Stimulated activated CD4-positive, alpha-beta T cell treated with anti-CD3 and anti-CD28 coated beads, TNF-alpha, amount 100 ng/mL, for 24 hours (primary cell): ENCODE measurements at regions not wholly inside any gene's neighbourhood (a gene's known extent, or its start where the extent isn't known, plus 50 kb on each side); places are given as distances from the start of the nearest gene placed in this dataset.
"Not testable (repeated sequence)": the region's sequence is repeated elsewhere in the genome, so short reads cannot be mapped to it uniquely, and the experiment has no call there.

Source experiments
- DNase-seq, 3 experiments: peaks; one replicate each; pipeline ENCODE4 v3.0.0-alpha.2; 2020; ENCODE audit warnings: low read depth in 3 of 3

GRCh38 chr4:148955564-148956297, 513.5 kb upstream of the NR3C2 start:
- DNase-seq, result no peak

DNA sequence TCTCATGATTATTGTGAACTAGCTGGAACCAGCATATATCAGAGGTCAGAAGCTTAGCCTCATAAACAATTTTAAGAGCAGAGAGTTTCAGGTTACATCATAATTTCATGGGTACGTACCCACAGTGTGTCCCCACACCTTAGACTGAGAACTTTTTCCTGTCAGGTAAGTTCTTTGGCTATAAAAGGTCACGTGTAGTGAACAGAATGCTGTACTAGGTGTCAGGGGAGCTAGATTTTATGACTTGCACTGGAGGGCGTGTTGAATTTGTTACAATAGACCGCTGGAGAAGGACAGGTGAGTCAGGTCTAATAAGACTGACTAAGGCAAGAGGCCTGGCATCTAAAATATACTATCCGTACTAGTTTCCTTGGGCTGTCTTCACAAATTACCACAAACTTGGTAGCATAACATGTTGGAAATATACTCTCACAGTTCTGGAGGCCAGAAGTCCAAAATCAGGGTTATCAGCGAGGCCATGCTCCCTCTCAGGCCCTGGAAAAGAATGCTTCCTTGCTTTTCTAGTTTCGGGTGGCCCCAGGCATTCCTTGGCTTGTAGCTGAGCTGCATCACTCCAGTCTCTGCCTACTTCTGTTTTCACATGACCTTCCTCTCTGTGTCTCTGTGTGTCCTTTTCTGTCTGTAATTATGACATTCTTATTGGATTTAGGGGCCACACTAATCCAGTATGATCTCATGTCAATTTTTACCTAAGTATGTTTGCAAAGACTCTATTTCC, 512.0 kb upstream of the NR3C2 start:
- no peak for DNase-seq

DNA sequence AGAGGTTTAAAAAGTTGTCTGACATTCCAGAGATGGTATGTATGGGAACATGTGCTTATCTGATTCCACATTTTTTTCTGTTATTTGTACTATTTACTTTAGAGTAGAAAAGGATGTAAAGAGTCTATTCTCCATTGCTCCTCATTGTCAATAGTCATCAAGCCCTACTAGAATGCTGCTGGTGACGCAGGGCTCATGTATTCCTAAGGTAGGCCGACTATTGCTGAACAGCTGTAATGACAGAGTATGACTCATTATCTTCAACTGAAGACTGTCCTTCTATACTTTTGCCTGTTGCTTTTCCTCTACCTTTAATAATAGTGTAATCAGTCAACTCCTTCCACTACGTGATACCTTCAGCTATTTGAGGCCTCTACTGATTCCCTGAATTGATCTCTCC, 509.1 kb upstream of the NR3C2 start:
- no peak for DNase-seq

GRCh38 chr4:148946271-148946670, 504.1 kb upstream of the NR3C2 start:
- DNase-seq, result no peak

DNA sequence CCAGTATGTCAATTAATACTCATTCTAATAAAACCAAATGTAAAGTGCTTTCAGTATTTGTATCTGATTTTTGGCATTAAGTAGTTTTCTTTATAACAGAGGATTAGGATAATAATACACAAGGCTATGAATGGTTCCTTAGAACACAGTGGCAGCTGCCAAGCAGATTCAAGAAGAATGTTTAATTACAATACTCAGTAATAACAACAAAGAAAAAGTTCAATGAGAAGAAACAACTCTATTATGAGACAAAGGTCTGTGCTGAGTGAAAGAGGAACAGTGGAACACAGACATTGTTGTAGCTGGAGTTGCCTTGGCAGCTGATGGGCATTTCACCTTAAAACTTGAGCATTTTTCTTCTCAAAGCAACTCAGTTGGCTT, 502.6 kb upstream of the NR3C2 start:
- DNase-seq, result no peak

DNA sequence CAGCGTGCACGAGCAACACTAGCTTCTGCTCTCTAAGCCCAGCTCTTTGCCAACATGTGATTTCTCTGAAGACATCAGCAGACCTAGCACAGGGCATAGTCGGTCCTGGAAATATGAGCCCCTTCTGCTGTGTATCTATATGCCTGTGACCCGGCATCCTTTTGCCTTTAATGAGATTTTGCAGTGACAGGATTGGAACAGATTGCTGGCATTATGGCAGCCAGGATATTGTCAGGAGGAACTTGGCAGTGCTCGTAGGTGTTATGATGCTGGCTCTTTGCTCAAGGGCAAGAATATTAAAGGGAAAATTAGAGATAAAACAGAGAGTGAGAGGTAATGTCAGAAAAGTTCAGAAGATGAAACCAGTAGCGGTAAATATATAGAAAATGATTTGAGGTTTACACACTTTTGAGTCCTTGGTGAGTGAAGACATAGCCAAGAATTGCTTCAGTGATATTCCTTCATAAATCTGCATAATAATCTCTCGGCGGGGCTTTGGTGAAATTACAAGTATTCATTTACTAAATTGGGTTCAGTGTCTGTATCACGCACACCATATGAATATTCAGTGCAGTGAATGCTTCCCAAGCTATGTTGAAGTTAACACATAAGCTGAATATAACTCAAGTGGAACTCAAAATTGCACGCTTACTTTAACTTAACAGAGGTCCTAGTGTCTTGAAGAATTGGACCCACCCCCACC, 502.1 kb upstream of the NR3C2 start:
- DNase-seq, result no peak

DNA sequence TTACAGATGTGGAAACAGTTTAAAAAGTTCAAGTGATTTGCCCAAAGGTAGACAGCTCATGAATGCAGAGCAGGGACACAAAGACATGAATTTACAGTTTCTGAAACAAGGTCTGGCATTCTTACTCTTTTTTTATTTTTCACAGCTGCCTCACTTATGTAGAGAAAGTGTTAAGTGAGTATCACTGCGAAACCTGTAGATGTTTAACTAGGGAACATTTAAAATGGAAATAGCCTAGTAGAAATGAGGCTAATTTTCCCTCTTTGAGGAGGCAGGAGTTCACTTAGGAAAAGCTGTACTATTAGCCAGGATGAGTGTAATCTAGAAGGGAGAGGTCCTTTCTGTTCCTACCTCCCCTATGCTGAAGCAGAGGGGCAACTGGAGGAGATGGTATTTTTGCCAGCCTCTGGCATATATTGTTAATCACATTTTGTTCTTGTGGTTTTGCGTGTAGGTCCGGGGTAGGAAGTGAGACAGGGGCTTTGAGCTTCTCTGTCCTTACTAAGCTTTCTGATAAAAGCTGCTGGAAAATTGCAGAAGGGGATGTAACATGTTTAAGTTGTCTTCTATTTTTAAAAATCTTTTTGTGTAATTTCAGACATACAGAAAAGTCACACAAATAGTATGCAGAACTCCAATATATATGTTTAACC, 492.8 kb upstream of the NR3C2 start:
- DNase-seq, result no peak

- DNase-seq, result no peak
Measured at GRCh38 chr4:148926276-148927260, 484.4 kb upstream of the NR3C2 start.

DNA sequence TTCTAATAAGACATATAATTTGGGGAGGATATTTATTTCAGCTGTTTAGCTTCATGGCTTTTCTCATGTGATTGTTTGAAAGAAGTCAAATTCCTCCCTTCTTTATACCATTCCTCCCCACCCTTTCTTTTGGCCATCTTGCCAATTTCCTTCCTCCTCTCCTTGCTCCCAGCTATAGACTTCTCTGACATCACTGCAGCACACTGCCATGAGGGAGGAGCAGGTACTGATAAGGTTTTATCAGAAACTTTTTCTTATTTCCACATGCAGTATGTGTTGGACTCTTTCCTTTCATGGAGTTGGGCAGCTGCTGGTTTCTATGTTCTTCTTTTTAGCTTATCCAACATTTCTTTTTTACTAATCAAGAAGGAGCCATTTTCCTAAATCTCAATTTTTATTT, 481.7 kb upstream of the NR3C2 start:
- no peak for DNase-seq

GRCh38 chr4:148922497-148922896, 480.3 kb upstream of the NR3C2 start:
- no peak for DNase-seq

- no peak for DNase-seq
Measured at GRCh38 chr4:148914734-148915133, 472.5 kb upstream of the NR3C2 start.

DNA sequence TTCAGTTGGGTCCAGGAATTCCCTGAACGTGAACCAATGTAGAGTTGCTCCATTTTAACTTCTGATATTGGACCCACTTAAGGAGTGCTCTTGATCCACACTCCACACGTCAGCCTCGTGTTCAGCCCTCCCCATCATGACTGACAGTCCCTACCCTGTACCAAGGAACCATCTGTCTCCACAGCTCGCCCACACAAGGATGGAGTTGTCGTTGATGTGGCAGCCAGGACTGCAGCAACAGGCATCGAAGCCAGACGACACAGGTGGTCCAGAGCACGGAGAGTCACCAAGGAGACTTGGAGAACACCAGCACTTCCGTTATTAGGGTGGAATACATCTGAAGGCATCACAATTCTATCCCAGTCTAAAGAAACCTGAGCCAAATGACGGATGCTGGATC, 472.1 kb upstream of the NR3C2 start:
- no peak for DNase-seq

DNA sequence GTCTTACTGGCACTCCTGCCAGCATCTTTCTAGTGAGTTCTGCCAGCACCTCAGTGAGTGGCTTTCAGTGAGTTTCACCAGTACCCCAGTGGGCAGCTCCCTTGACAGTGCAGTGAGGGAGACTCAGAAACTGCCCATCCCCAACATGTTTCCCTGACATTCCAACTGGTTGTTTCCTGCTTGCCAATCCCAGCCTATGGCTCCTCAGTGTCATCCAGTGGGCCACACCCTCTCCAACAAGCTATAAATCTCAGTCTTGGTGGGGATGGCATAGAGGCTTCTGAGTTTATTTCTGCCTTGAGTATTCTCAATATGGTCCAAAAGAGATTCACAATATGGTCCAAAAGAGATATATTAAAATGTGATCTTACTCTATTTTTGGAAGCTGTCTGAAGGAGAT, 461.2 kb upstream of the NR3C2 start:
- DNase-seq, result no peak

- no peak for DNase-seq
Measured at GRCh38 chr4:148901075-148901705, 459.0 kb upstream of the NR3C2 start.

- DNase-seq, result not testable (repeated sequence)
Measured at GRCh38 chr4:148898139-148898538, 455.9 kb upstream of the NR3C2 start.

- DNase-seq, result no peak
Measured at GRCh38 chr4:148893095-148893494, 450.9 kb upstream of the NR3C2 start.

GRCh38 chr4:148883891-148884290, 441.7 kb upstream of the NR3C2 start:
- DNase-seq, result no peak

GRCh38 chr4:148883435-148883834, 441.2 kb upstream of the NR3C2 start:
- DNase-seq, result no peak

DNA sequence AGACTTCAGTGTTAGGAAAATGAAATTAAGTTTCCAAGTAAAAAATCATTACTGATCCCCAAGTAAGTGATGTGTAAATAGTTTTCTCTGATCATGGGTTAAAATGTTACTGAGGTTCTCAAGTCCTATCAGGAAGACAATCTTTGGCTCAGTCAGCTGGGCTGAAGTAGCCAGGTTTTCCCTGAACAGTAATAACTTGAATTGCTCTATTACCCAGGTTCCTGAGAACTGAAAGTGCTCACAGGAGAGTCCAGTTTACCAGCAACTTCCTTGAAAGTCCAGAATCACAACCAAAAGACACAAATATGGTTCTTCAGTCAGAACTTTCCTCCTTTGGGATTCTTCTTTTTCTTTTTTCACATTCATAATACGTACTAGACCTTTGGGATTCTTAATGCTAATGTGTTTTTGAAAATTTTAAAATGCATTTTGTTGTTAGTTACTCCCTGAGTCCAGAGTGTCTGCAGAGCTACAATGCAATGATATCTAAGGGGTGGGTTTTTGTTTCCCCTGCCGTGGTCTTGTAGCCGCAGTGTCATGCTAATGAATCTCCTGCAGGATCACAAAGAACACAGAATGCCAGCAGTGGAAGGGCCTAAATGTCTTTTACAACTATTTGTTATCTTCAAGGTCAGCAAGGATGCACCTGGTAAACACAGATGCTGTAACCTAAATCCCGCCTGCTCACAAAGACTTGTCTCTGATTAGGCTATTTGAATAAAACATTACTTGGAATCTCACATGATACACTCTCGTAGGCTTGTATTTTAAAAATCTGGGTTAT, 439.8 kb upstream of the NR3C2 start:
- no peak for DNase-seq

- no peak for DNase-seq
Measured at GRCh38 chr4:148874331-148874730, 432.1 kb upstream of the NR3C2 start.
